T-helper 1 cell treated with Interleukin-12 subunit alpha and Interleukin-12 subunit beta and Interleukin-4 antibody, amounts not matched to agents 30 μg/mL and 1 μg/mL, for 36 hours (primary cell): ENCODE measurements at regions not wholly inside any gene's neighbourhood (a gene's known extent, or its start where the extent isn't known, plus 50 kb on each side); places are given as distances from the start of the nearest gene placed in this dataset.
"Not testable (repeated sequence)": the region's sequence is repeated elsewhere in the genome, so short reads cannot be mapped to it uniquely, and the experiment has no call there.

Experiments used
- H3K27ac Mint-ChIP-seq: one replicate; pipeline ENCODE4 v1.8.0; 2021; ENCODE audit warnings: mild to moderate bottlenecking, mixed read lengths
- H3K27me3 Mint-ChIP-seq: one replicate; pipeline ENCODE4 v1.8.0; 2021; ENCODE audit warnings: low read depth, mixed read lengths
- H3K36me3 Mint-ChIP-seq: one replicate; pipeline ENCODE4 v1.8.0; 2021; ENCODE audit warnings: low read depth, mixed read lengths
- H3K4me1 Mint-ChIP-seq: one replicate; pipeline ENCODE4 v1.8.0; 2021; ENCODE audit warnings: low read depth, mixed read lengths
- H3K4me3 Mint-ChIP-seq: one replicate; pipeline ENCODE4 v1.8.0; 2021; ENCODE audit warnings: mild to moderate bottlenecking, moderate library complexity, mixed read lengths
- H3K9me3 Mint-ChIP-seq: one replicate; pipeline ENCODE4 v1.8.0; 2021; ENCODE audit warnings: mixed read lengths

- peaks cover 13% of the 10 kb centered on the region for H3K36me3 Mint-ChIP-seq
- no peak overlapping the region for H3K27ac Mint-ChIP-seq
- peaks cover 9% of the 10 kb centered on the region for H3K27me3 Mint-ChIP-seq
- H3K4me3 Mint-ChIP-seq: no peak overlapping the region
- peaks cover 10% of the 10 kb centered on the region for H3K4me1 Mint-ChIP-seq
- peaks cover 13% of the 10 kb centered on the region for H3K9me3 Mint-ChIP-seq
Measured at GRCh38 chr21:31420988-31421387, 76.9 kb upstream of the TIAM1 start.

GRCh38 chr21:31420354-31420753 is 76.3 kb upstream of the TIAM1 start:
- H3K4me1 Mint-ChIP-seq: peaks cover 9% of the 10 kb centered on the region
- H3K36me3 Mint-ChIP-seq: peaks cover 16% of the 10 kb centered on the region
- no peak overlapping the region for H3K4me3 Mint-ChIP-seq
- peaks cover 9% of the 10 kb centered on the region for H3K27me3 Mint-ChIP-seq
- no peak overlapping the region for H3K27ac Mint-ChIP-seq
- peaks cover 19% of the 10 kb centered on the region for H3K9me3 Mint-ChIP-seq

GRCh38 chr21:31418377-31419001 is 74.4 kb upstream of the TIAM1 start:
- Mint-ChIP-seq H3K4me1 (peaks cover 3% of the 10 kb centered on the region), H3K9me3 (peaks cover 21% of the 10 kb centered on the region), H3K36me3 (peaks cover 13% of the 10 kb centered on the region), H3K27me3 (peaks cover 4% of the 10 kb centered on the region), H3K27ac (no peak overlapping the region), H3K4me3 (no peak overlapping the region)

- Mint-ChIP-seq H3K9me3 (peaks cover 21% of the 10 kb centered on the region), H3K36me3 (peaks cover 15% of the 10 kb centered on the region)
- not testable (repeated sequence) for H3K4me3 Mint-ChIP-seq, H3K27ac Mint-ChIP-seq, H3K27me3 Mint-ChIP-seq, H3K4me1 Mint-ChIP-seq
Measured at GRCh38 chr21:31417214-31417613, 73.2 kb upstream of the TIAM1 start.

- Mint-ChIP-seq H3K27me3 (peaks cover 4% of the 10 kb centered on the region), H3K4me1 (no peaks in the 10 kb centered on the region), H3K9me3 (peaks cover 21% of the 10 kb centered on the region), H3K36me3 (peaks cover 17% of the 10 kb centered on the region), H3K4me3 (no peak overlapping the region), H3K27ac (no peak overlapping the region)
Measured at GRCh38 chr21:31416465-31416864, 72.4 kb upstream of the TIAM1 start.

- Mint-ChIP-seq H3K9me3 (peaks cover 21% of the 10 kb centered on the region), H3K36me3 (peaks cover 17% of the 10 kb centered on the region), H3K4me1 (no peaks in the 10 kb centered on the region), H3K27me3 (peaks cover 4% of the 10 kb centered on the region), H3K27ac (no peak overlapping the region), H3K4me3 (no peak overlapping the region)
Measured at GRCh38 chr21:31414263-31415000, 70.4 kb upstream of the TIAM1 start.

GRCh38 chr21:31413698-31414097 is 69.6 kb upstream of the TIAM1 start:
- Mint-ChIP-seq H3K4me3 (no peak overlapping the region), H3K36me3 (peaks cover 17% of the 10 kb centered on the region), H3K4me1 (no peaks in the 10 kb centered on the region), H3K9me3 (peaks cover 21% of the 10 kb centered on the region), H3K27ac (no peak overlapping the region), H3K27me3 (no peaks in the 10 kb centered on the region)

- Mint-ChIP-seq H3K4me1 (peaks cover 3% of the 10 kb centered on the region), H3K9me3 (peaks cover 4% of the 10 kb centered on the region), H3K36me3 (peaks cover 7% of the 10 kb centered on the region)
Measured at GRCh38 chr21:31410499-31411131, 66.6 kb upstream of the TIAM1 start.

GRCh38 chr21:31409831-31410487 is 65.9 kb upstream of the TIAM1 start:
- H3K4me1 Mint-ChIP-seq: peaks cover 3% of the 10 kb centered on the region
- H3K27me3 Mint-ChIP-seq: peaks cover 6% of the 10 kb centered on the region
- H3K27ac Mint-ChIP-seq: no peak overlapping the region
- no peak overlapping the region for H3K4me3 Mint-ChIP-seq
- H3K36me3 Mint-ChIP-seq: peaks cover 7% of the 10 kb centered on the region
- no peaks in the 10 kb centered on the region for H3K9me3 Mint-ChIP-seq

More at GRCh38 chr21:31410499-31411131, 66.6 kb upstream of the TIAM1 start:
- H3K27me3 Mint-ChIP-seq: peaks cover 6% of the 10 kb centered on the region
- H3K4me3 Mint-ChIP-seq: no peak overlapping the region
- no peak overlapping the region for H3K27ac Mint-ChIP-seq

- H3K4me3 Mint-ChIP-seq: no peak overlapping the region
- peaks cover 7% of the 10 kb centered on the region for H3K36me3 Mint-ChIP-seq
- no peaks in the 10 kb centered on the region for H3K9me3 Mint-ChIP-seq
- peaks cover 9% of the 10 kb centered on the region for H3K27me3 Mint-ChIP-seq
- peaks cover 3% of the 10 kb centered on the region for H3K4me1 Mint-ChIP-seq
- no peak overlapping the region for H3K27ac Mint-ChIP-seq
Measured at GRCh38 chr21:31408301-31409088, 64.4 kb upstream of the TIAM1 start.

GRCh38 chr21:31406510-31406909 is 62.4 kb upstream of the TIAM1 start:
- Mint-ChIP-seq H3K27ac (no peak overlapping the region), H3K27me3 (peaks cover 9% of the 10 kb centered on the region), H3K4me1 (peaks cover 3% of the 10 kb centered on the region)

GRCh38 chr21:31405604-31406003 is 61.5 kb upstream of the TIAM1 start:
- H3K27ac Mint-ChIP-seq: no peak overlapping the region
- peaks cover 3% of the 10 kb centered on the region for H3K4me1 Mint-ChIP-seq
- peaks cover 6% of the 10 kb centered on the region for H3K36me3 Mint-ChIP-seq
- H3K27me3 Mint-ChIP-seq: peaks cover 9% of the 10 kb centered on the region
- no peak overlapping the region for H3K4me3 Mint-ChIP-seq
- H3K9me3 Mint-ChIP-seq: no peaks in the 10 kb centered on the region

More at GRCh38 chr21:31406510-31406909, 62.4 kb upstream of the TIAM1 start:
- Mint-ChIP-seq H3K4me3 (no peak overlapping the region), H3K36me3 (peaks cover 6% of the 10 kb centered on the region), H3K9me3 (no peaks in the 10 kb centered on the region)

GRCh38 chr21:31403596-31404333 is 59.7 kb upstream of the TIAM1 start:
- H3K4me1 Mint-ChIP-seq: peaks cover 9% of the 10 kb centered on the region
- no peaks in the 10 kb centered on the region for H3K9me3 Mint-ChIP-seq
- peaks cover 9% of the 10 kb centered on the region for H3K27me3 Mint-ChIP-seq
- H3K36me3 Mint-ChIP-seq: peaks cover 6% of the 10 kb centered on the region
- H3K4me3 Mint-ChIP-seq: no peak overlapping the region
- H3K27ac Mint-ChIP-seq: no peak overlapping the region
